Colonic mucosa (tissue), 4 donors: ENCODE measurements at regions not wholly inside any gene's neighbourhood (a gene's known extent, or its start where the extent isn't known, plus 50 kb on each side); places are given as distances from the start of the nearest gene placed in this dataset.

Experiments used
- DNase-seq: peaks from one replicate; pipeline ENCODE4 v3.0.0-alpha.2; 2020
- H3K27ac ChIP-seq: fragments of 200-600 bp; one replicate; pipeline ENCODE4 v1.8.0; 2021
- H3K27me3 ChIP-seq: fragments of 200-600 bp; one replicate; pipeline ENCODE4 v1.8.0; 2021
- H3K36me3 ChIP-seq: fragments of 200-600 bp; one replicate; pipeline ENCODE4 v1.8.0; 2021
- H3K4me1 ChIP-seq: fragments of 200-600 bp; one replicate; pipeline ENCODE4 v1.8.0; 2021; ENCODE audit warnings: mild to moderate bottlenecking
- H3K4me3 ChIP-seq: fragments of 200-600 bp; one replicate; pipeline ENCODE4 v1.8.0; 2021
- H3K9ac ChIP-seq, 2 donors: one replicate each; pipeline ENCODE4 v1.7.0; 2013; ENCODE audit warnings: control low read depth in 2 of 2, low read depth in 2 of 2, low read length in 2 of 2
- H3K9me3 ChIP-seq: fragments of 200-600 bp; one replicate; pipeline ENCODE4 v1.8.0; 2021
- intact Hi-C: fragments of 100-400 bp; cut with DNase I; formaldehyde crosslinking; loops from one replicate; pipeline ENCODE4 v1.14.1; 2022
- TF ChIP-seq, protein P1 (sequence below): fragments of 200-600 bp; IDR thresholded peaks from one replicate; pipeline ENCODE4 v1.8.0; 2022; ENCODE audit warnings: antibody characterized with exemption, mild to moderate bottlenecking
- donor health status: healthy.
- donor health status: DM: no; HTN: no; CAD: no.
- donor health status: DM: no; HTN: no; CAD: no.

GRCh38 chr4:27728892-27729291 lies 868.3 kb downstream of the STIM2 start:
- Histone ChIP-seq H3K27ac (no peak overlapping the region), H3K27me3 (no peaks in the 10 kb centered on the region), H3K36me3 (no peaks in the 10 kb centered on the region), H3K9ac (no peak overlapping the region), H3K4me3 (no peak overlapping the region), H3K9me3 (no peaks in the 10 kb centered on the region), H3K4me1 (no peaks in the 10 kb centered on the region)
- TF ChIP-seq, protein P1, sequence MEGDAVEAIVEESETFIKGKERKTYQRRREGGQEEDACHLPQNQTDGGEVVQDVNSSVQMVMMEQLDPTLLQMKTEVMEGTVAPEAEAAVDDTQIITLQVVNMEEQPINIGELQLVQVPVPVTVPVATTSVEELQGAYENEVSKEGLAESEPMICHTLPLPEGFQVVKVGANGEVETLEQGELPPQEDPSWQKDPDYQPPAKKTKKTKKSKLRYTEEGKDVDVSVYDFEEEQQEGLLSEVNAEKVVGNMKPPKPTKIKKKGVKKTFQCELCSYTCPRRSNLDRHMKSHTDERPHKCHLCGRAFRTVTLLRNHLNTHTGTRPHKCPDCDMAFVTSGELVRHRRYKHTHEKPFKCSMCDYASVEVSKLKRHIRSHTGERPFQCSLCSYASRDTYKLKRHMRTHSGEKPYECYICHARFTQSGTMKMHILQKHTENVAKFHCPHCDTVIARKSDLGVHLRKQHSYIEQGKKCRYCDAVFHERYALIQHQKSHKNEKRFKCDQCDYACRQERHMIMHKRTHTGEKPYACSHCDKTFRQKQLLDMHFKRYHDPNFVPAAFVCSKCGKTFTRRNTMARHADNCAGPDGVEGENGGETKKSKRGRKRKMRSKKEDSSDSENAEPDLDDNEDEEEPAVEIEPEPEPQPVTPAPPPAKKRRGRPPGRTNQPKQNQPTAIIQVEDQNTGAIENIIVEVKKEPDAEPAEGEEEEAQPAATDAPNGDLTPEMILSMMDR, result no peak
- DNase-seq, result no peak
- intact Hi-C loops, result no loop called here

DNA sequence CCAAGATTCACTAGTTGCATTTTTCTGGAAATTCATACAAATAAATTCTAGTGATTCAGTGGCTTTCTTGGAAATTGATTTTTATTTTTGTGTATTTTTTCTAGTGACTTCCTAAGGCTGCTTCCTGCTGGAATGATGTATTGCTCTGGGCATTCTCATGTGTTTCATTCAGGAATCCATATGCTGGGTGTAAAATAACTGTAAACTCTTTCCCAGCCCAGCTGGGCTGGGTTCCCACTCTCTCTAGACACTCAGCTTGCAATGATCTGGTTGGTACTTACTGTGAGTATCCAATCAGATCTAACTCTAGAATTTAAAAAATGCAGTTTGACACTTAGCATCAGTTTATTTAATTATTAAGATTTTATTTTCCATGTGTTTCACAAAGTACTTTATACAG lies 882.2 kb downstream of the STIM2 start:
- Histone ChIP-seq H3K4me3 (no peak overlapping the region), H3K9ac (no peak overlapping the region), H3K4me1 (no peaks in the 10 kb centered on the region), H3K36me3 (no peaks in the 10 kb centered on the region), H3K9me3 (no peaks in the 10 kb centered on the region), H3K27ac (no peak overlapping the region), H3K27me3 (no peaks in the 10 kb centered on the region)
- TF ChIP-seq, protein P1, result no peak
- DNase-seq, result no peak
- intact Hi-C loops, result no loop called here

DNA sequence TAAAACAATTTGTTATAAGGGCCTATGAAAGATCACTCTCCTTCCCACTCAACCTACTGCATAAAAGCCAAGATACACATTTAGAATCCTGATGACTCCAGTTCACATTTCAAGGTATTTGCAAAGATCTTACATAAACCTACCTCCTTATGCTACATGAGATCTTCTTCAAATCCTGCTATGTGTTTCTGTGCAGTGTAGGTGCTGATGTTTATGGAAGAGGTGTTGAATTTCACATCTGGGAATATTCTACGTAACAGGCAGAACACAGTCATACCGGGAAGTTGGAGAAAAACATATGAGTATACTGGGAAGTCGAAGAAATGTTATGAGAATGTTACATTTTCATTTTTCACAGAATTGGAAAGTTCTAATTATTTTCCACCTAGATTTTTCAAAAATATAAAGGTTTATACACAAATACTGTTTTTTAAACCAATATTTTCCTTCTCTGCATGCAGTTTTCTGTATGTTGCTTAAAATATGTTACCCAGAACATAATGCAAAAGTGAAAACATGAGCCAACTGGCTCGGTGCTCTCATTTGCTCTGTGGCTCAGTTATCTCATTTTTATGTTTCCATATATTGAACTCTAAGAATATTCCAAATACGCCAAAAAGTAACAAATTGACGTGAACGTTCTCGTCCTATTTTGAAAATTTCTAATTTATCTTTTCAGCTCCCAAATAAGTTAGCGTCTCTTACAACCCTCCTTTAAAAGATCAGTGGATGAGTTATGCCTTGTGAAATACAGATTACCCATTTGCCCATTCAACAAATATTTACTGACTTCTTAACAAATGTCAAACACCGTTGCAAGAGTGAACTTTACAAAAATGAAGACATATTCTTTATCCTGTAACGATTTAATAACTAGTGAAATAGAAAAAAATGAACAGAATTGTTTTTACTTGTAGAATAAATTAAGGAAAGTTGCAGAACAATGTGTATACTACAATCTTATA lies 899.3 kb downstream of the STIM2 start:
- no peak for DNase-seq
- no peaks in the 10 kb centered on the region for H3K9me3 ChIP-seq
- intact Hi-C loops, result no loop called here
- no peaks in the 10 kb centered on the region for H3K4me1 ChIP-seq
- TF ChIP-seq, protein P1, result no peak
- H3K9ac ChIP-seq, result no peak overlapping the region
- no peak overlapping the region for H3K27ac ChIP-seq
- no peak overlapping the region for H3K4me3 ChIP-seq
- H3K27me3 ChIP-seq, result no peaks in the 10 kb centered on the region
- H3K36me3 ChIP-seq, result no peaks in the 10 kb centered on the region

DNA sequence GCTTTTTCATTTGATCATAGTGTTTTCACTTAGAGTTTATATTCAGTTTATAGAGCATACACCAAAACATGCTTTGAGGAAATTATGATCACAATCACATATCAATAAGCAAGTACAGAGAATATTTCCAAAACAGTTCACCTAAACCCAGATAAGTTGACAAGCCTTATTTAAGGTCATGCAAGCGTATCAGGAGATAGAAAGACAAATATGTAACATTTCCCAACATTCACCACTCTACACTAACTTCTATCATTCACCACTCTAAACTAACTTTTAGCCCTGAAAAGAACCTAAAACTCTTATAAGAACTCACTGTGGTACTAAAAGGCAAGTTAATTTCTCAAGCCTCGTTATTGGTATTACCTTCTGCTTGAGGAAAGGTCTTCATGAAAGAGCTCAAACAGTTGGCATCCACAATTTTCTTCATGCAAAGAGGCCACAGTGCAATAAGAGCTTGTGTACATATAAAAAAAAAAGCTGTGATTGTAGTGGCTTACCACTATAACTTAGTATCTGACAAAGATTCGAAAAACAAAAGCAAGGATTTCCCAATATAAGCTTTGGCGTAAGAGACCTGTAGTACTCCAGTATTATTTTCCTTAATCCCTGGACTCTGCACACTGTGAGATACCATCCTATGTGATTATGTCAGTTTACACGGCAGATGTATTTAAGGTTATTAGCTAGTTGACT lies 903.3 kb downstream of the STIM2 start:
- intact Hi-C loops, result no loop called here
- Histone ChIP-seq H3K4me1 (no peaks in the 10 kb centered on the region), H3K4me3 (no peak overlapping the region), H3K36me3 (no peaks in the 10 kb centered on the region), H3K27ac (no peak overlapping the region), H3K9ac (no peak overlapping the region), H3K27me3 (no peaks in the 10 kb centered on the region), H3K9me3 (no peaks in the 10 kb centered on the region)
- TF ChIP-seq, protein P1, result no peak
- no peak for DNase-seq

DNA sequence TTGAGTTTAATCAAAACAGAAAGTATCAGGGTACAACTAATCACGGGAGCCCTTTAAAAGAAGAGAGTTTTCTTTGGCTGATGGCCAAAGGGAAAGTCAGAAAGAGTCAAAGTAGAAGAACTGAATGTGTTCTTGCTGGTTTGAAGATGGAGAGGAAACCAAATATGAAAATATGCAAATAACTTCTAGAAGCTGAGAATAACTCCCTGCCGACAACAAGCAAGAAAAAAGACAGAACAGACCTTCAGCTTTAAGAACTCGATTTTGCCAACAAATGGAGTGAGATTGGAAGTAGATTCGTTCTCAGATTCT lies 903.8 kb downstream of the STIM2 start:
- Histone ChIP-seq H3K9ac (no peak overlapping the region), H3K36me3 (no peaks in the 10 kb centered on the region), H3K4me3 (no peak overlapping the region), H3K27me3 (no peaks in the 10 kb centered on the region), H3K4me1 (no peaks in the 10 kb centered on the region), H3K27ac (no peak overlapping the region), H3K9me3 (no peaks in the 10 kb centered on the region)
- TF ChIP-seq, protein P1, result no peak
- intact Hi-C loops, result no loop called here
- DNase-seq, result no peak
